ENCODE measurements at regions not wholly inside any gene's neighbourhood (a gene's known extent, or its start where the extent isn't known, plus 50 kb on each side); places are given as distances from the start of the nearest gene placed in this dataset.

GRCh38 chr10:131553121-131553520 lies 241.6 kb upstream of the TCERG1L start:
- no peak for TF ChIP-seq EZH2 (IDR thresholded peaks at IDR 0.05; ENCODE audit: borderline replicate concordance, low read depth, low read length, severe bottlenecking)
- TF ChIP-seq CTCF (IDR thresholded peaks at IDR 0.05; ENCODE audit: extremely low read depth in 1 of 2, insufficient read depth in 1 of 2, low read depth in 1 of 2, low read length in 2 of 2), result no peak
- no peak for TF ChIP-seq POLR2A (IDR thresholded peaks at IDR 0.05; ENCODE audit: low read depth, low read length)
